ENCODE measurements at regions not wholly inside any gene's neighbourhood (a gene's known extent, or its start where the extent isn't known, plus 50 kb on each side); places are given as distances from the start of the nearest gene placed in this dataset.
"Not testable (repeated sequence)": the region's sequence is repeated elsewhere in the genome, so short reads cannot be mapped to it uniquely, and the experiment has no call there.

GRCh38 chr19:32070101-32070500 lies 275.3 kb upstream of the ZNF507 start:
- WGBS: 89% methylated on average over 13 of the region's 13 CpGs
- intact Hi-C loops (cut with DNase I): no loop called here
- H3K4me1 ChIP-seq (replicated peaks): no peaks in the 10 kb centered on the region

GRCh38 chr19:32082028-32082427 lies 263.4 kb upstream of the ZNF507 start:
- Histone ChIP-seq H3K36me3 (no peaks in the 10 kb centered on the region), H3K27me3 (replicated peaks; ENCODE audit: insufficient read depth) (no peaks in the 10 kb centered on the region), H3K4me1 (replicated peaks) (no peaks in the 10 kb centered on the region), H3K27ac (no peak overlapping the region), H3K4me3 (no peak overlapping the region), H3K9me3 (no peaks in the 10 kb centered on the region)
- TF ChIP-seq POLR2A (IDR thresholded peaks at IDR 0.05): no peak
- TF ChIP-seq POLR2AphosphoS5 (IDR thresholded peaks at IDR 0.05): no peak
- TF ChIP-seq CTCF (IDR thresholded peaks at IDR 0.05): no peak
- intact Hi-C loops (cut with DNase I): no loop called here
- no peak for DNase-seq (ENCODE audit: low spot score)
- 86% methylated on average over 9 of the region's 9 CpGs for WGBS

More at GRCh38 chr19:32070101-32070500, 275.3 kb upstream of the ZNF507 start:
- no peak overlapping the region for H3K27ac ChIP-seq
- no peaks in the 10 kb centered on the region for H3K27me3 ChIP-seq (replicated peaks; ENCODE audit: insufficient read depth)
- DNase-seq (ENCODE audit: low spot score): no peak
- no peaks in the 10 kb centered on the region for H3K36me3 ChIP-seq
- no peak overlapping the region for H3K4me3 ChIP-seq
- TF ChIP-seq POLR2A (IDR thresholded peaks at IDR 0.05): no peak
- no peaks in the 10 kb centered on the region for H3K9me3 ChIP-seq

- H3K9me3 ChIP-seq; intact Hi-C loops (cut with DNase I); H3K4me1 ChIP-seq (replicated peaks); H3K4me3 ChIP-seq; H3K27me3 ChIP-seq (replicated peaks; ENCODE audit: insufficient read depth); H3K27ac ChIP-seq; H3K36me3 ChIP-seq; DNase-seq (ENCODE audit: low spot score): not testable (repeated sequence)
- 93% methylated on average over 1 of the region's 1 CpG for WGBS
Measured at GRCh38 chr19:32084756-32085363, 260.6 kb upstream of the ZNF507 start.

- WGBS: 25% methylated on average over 12 of the region's 12 CpGs
- Histone ChIP-seq H3K4me1 (replicated peaks) (no peaks in the 10 kb centered on the region), H3K9me3 (no peaks in the 10 kb centered on the region), H3K4me3 (no peak overlapping the region), H3K27me3 (replicated peaks; ENCODE audit: insufficient read depth) (no peaks in the 10 kb centered on the region), H3K36me3 (no peaks in the 10 kb centered on the region), H3K27ac (no peak overlapping the region)
- intact Hi-C loops (cut with DNase I): no loop called here
- no peak for DNase-seq (ENCODE audit: low spot score)
- TF ChIP-seq POLR2AphosphoS5 (IDR thresholded peaks at IDR 0.05) (no peak), POLR2A (IDR thresholded peaks at IDR 0.05) (no peak), CTCF (IDR thresholded peaks at IDR 0.05) (no peak)
Measured at GRCh38 chr19:32091241-32091640, 254.2 kb upstream of the ZNF507 start.

- no peaks in the 10 kb centered on the region for H3K36me3 ChIP-seq
- intact Hi-C loops (cut with DNase I): no loop called here
- no peak overlapping the region for H3K4me3 ChIP-seq
- no peak overlapping the region for H3K27ac ChIP-seq
- WGBS: 88% methylated on average over 4 of the region's 4 CpGs
- no peaks in the 10 kb centered on the region for H3K9me3 ChIP-seq
- H3K27me3 ChIP-seq (replicated peaks; ENCODE audit: insufficient read depth): no peaks in the 10 kb centered on the region
- no peaks in the 10 kb centered on the region for H3K4me1 ChIP-seq (replicated peaks)
- TF ChIP-seq POLR2AphosphoS5 (IDR thresholded peaks at IDR 0.05) (no peak), CTCF (IDR thresholded peaks at IDR 0.05) (no peak), POLR2A (IDR thresholded peaks at IDR 0.05) (no peak)
- no peak for DNase-seq (ENCODE audit: low spot score)
Measured at GRCh38 chr19:32097011-32097410, 248.4 kb upstream of the ZNF507 start.

- TF ChIP-seq POLR2AphosphoS5 (IDR thresholded peaks at IDR 0.05): no peak
- no peak for TF ChIP-seq POLR2A (IDR thresholded peaks at IDR 0.05)
- no peak for TF ChIP-seq CTCF (IDR thresholded peaks at IDR 0.05)
- H3K36me3 ChIP-seq: no peaks in the 10 kb centered on the region
Measured at GRCh38 chr19:32097620-32098019, 247.8 kb upstream of the ZNF507 start.

More at GRCh38 chr19:32097620-32098019, 247.8 kb upstream of the ZNF507 start:
- 48% methylated on average over 2 of the region's 2 CpGs for WGBS
- Histone ChIP-seq H3K4me3 (no peak overlapping the region), H3K4me1 (replicated peaks) (no peaks in the 10 kb centered on the region), H3K27ac (no peak overlapping the region), H3K9me3 (no peaks in the 10 kb centered on the region), H3K27me3 (replicated peaks; ENCODE audit: insufficient read depth) (no peaks in the 10 kb centered on the region)
- intact Hi-C loops (cut with DNase I): no loop called here
- no peak for DNase-seq (ENCODE audit: low spot score)
